RCC 7860 (cell line): ENCODE measurements at regions not wholly inside any gene's neighbourhood (a gene's known extent, or its start where the extent isn't known, plus 50 kb on each side); places are given as distances from the start of the nearest gene placed in this dataset.

Source experiments
- DNase-seq: peaks from one replicate; pipeline ENCODE4 v3.0.0-alpha.2; 2015; ENCODE audit warnings: low spot score
- FAIRE-seq: peaks from 2 replicates; lab custom pipeline; 2012; peaks lifted over from hg19 to GRCh38; lab: Jason Lieb, UNC

- no peak for DNase-seq
- FAIRE-seq, result no peak
These were observed 245.6 kb upstream of the PEX5L start for GRCh38 chr3:180282386-180282785.

DNA sequence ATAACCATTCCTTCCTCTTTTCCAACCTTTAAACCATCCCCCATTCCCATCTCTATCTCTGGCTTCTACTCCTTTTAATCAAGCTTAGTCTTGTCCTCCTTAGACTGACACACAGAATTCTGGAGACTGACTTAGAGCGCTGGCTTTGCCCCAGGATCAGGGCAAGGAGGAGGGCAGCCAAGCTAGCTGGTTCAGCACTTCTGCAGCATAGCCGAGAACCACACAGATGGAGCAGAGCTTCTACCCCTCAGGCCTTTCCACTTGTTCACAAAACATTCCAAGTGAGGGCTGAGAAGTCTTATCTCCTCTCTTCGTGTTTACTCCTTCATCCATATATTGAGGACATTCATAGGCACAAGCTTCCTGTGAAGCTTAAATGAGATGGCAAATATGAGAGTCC is 246.5 kb upstream of the PEX5L start:
- DNase-seq, result no peak
- FAIRE-seq, result no peak

DNA sequence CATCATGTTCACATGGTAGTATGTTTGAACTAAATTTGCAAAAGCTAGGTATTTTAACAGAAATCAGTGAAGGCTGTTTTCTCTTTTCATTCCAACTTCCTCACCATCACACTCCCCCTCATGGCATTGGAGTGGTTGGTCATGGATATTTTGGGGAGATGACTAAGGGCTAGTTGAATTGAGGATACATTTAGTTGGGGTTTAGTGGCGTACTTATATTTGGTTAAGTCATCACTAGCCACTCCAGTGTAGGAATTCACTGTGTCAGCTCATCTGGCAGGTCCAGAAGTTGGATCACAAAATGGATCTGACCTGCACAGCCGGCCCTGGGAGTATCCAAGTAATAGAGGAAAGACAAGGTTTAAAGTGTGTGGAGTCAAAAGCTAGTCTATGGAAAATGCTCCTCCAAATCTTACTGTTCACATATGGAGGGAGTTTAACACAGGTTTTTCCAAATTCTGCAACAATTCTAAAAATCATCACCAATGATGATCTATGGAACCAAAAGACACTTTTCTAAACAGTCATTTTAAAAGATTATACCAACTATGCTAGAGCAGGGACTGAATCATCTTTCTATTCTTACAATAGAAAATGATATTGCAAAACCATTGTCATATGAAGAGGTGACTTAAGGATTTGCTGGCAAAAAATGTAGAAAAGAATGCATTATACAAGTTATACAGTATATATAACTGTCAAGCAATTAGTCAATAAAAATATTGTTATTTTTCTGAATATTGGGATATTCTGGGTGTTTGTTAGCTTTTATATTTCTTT is 247.8 kb upstream of the PEX5L start:
- DNase-seq, result no peak
- no peak for FAIRE-seq

DNA sequence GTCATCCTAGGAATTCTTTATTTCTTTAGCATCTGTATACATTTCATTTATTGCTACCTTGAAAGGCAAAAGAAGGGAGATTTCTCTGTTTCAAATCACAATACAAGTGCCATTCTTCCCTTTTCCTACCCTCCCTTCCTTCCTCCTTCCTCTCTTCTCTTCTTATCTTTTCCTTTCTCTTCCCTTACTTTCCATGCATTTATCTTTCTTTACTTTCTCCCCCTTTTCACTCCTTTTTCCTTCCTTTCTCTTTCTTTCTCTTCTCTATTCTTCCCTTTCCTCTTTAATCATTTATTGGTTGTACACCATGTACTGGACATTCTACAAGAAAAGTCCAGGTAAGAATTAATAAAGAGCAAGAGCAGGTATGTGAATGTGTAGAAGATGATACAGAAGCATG is 251.0 kb upstream of the PEX5L start:
- FAIRE-seq (no peak), DNase-seq (no peak)

DNA sequence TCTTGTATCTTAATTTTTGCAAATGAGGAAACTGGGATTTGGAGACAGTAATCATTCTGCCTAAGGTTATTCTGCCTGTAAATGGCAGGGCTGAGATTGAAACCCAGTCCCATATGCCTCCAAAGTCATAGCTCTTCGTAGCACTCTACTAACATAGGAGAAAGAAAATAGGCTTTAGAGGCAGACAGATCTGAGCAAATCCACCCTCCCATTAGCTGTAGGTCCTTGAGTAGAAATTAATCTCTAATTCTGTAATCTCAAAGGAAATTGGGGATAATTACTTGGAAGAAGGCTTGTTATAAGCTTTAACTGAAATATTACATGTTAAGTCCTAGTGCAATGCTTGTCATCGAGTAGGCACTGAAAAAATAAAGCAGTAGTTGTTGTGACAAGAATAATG is 252.1 kb upstream of the PEX5L start:
- FAIRE-seq (no peak), DNase-seq (no peak)

- DNase-seq (no peak), FAIRE-seq (no peak)
These were observed 253.6 kb upstream of the PEX5L start for GRCh38 chr3:180290300-180290699.

GRCh38 chr3:180294282-180295027 is 257.7 kb upstream of the PEX5L start:
- FAIRE-seq (no peak), DNase-seq (no peak)

DNA sequence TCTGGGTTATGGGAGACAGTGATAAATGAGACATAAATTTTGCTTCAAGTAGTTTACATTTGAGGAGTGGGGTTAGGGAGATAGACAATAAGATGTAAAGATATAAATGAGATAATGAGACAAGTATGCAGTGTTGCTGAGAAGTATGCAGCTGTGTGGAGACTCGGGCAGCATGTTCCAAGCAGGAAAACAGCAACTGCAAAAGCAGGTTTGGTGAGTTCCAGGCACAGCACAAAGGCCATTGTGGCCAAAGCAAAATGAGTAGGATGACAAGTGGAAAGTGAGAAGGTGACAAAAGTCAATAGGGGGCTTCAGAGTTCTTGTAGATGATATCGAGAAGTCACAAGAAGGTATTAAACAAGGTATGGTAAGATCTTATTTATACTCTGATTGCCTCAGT is 259.1 kb upstream of the PEX5L start:
- FAIRE-seq (no peak), DNase-seq (no peak)

DNA sequence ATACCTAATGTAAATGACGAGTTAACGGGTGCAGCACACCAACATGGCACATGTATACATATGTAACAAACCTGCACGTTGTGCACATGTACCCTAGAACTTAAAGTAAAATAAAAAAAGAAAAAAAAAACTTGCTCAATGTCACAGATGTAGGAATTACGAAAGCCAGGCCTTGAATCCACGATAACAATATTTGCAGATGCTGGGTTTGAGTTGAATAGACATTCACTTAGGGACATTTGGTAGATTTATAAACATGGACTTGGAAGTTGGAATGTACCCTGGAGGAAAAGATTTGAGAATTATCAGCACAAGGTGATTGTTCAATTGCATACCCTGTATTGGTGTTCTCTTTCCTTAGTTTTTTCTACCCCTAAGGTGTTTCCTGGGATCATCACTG is 260.2 kb upstream of the PEX5L start:
- DNase-seq (no peak), FAIRE-seq (no peak)

DNA sequence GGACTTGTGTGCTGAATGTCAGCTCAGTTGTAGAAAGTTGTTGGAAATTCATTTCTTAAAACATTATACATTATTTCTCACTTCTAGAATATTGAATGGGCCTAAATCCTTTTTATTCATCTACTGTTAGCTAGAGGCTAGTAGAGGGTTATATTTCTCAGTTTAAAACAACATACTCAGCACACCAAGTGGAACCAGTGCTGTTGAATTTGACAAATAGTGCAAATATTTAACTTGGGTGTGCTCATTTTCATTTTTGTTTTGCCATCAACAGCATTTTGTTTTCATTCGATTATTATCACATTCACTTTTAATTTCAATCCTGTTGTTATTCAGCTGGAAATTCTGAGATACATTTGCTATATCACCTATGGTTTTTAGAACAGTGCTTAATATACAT is 269.4 kb upstream of the PEX5L start:
- DNase-seq (no peak), FAIRE-seq (no peak)

GRCh38 chr3:180306691-180307090 is 270.0 kb upstream of the PEX5L start:
- no peak for FAIRE-seq

DNA sequence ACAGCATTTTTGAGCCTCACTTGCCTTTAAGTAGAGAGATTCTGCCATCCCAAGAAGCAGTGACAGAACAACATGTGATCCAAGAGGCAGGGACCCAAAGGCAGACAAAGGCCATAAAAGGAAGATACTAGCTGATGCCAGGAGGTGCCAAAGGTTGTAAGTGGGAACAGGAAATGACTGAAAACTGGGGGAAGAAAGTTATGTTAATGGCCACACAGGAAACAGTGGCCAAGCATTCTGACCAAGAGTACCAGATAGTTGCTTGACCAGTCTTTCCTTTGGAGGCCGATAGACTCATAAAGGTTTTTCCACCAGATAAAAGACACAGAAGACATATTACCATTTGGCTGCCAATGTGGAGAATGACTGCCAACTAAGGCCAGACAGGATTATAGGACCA is 274.5 kb upstream of the PEX5L start:
- DNase-seq (no peak), FAIRE-seq (no peak)

More at GRCh38 chr3:180306691-180307090, 270.0 kb upstream of the PEX5L start:
- DNase-seq, result no peak

DNA sequence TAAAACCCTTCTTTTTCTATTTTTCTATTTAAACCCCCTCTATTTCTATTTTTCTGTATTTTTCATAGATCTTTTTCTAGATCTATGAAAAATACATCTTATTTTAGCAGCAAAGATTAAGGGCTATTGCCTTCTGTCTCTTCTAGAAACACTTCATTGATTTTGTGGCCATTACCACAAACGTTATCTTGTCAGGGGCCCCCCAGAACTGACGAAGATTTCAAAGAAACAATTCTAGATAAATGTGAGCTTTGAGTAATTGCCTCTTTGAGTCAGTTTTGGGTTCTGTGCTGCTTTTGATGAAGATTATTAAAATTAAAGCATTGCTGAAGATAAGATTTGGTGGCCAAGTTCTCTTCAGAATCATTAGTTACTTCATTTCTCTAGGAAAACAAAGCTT is 279.6 kb upstream of the PEX5L start:
- FAIRE-seq, result no peak
- DNase-seq, result no peak

DNA sequence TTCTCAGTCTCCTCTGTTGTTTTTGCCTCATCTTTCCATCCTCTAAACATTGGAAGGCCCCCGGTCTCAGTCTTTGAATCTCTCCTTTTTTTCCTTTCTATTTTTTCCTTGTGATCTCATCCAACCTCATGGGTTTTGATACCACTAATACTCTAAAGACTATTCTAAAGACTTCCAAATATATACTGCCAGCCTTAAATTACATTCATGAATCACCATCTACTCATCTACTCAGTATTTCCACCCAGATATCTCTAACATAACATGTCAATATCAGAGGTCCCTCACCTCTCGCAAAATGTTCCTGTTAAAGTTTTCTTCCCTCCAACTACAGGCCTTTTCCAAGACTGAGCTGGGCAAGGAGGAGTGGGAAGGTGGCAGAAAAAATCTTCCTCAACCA is 282.5 kb upstream of the TTC14 start:
- no peak for FAIRE-seq
- DNase-seq, result no peak

DNA sequence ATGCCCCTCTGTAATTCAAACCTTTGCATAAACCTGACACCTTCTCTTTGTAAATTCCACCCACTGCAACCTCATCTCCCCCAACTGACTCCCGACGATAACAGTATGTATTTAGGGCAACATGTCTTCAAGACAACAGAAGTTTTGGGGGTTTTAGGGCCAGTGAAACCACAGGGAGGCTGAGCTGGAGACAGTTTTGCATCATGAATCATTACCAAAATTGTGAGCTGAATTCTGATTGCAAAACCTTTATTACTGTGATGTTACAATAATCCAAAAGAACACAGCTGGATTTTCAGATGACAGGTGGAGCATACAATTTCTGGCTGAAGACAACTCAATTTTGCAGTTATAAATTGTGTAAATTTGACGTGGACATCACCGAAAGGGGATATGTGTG is 281.3 kb upstream of the TTC14 start:
- FAIRE-seq (no peak), DNase-seq (no peak)

GRCh38 chr3:180321534-180321933 is 280.4 kb upstream of the TTC14 start:
- DNase-seq, result no peak
- no peak for FAIRE-seq

GRCh38 chr3:180322829-180323228 is 279.1 kb upstream of the TTC14 start:
- FAIRE-seq, result no peak
- DNase-seq, result no peak

- no peak for FAIRE-seq
- DNase-seq, result no peak
These were observed 277.2 kb upstream of the TTC14 start for GRCh38 chr3:180324791-180325190.

DNA sequence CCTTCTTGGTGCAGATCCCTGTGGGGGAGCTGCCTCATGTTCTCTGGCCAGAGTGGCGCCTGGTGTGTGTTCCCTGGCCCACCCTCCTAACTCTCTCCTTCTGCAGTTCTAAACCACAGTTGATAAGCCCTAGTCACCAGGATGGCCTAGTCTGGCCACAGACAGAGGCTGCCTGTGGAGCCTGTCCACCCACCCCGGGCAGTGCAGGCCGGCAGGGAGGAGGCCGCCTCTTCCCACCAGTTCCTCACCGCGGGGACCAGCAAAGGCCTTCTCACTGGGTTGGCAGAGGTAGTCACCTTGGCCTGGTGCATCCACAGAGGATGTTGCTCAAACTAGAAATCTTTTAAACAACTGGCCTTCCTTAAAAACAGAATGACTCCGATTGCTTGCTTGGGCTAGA is 276.4 kb upstream of the TTC14 start:
- FAIRE-seq (no peak), DNase-seq (no peak)

DNA sequence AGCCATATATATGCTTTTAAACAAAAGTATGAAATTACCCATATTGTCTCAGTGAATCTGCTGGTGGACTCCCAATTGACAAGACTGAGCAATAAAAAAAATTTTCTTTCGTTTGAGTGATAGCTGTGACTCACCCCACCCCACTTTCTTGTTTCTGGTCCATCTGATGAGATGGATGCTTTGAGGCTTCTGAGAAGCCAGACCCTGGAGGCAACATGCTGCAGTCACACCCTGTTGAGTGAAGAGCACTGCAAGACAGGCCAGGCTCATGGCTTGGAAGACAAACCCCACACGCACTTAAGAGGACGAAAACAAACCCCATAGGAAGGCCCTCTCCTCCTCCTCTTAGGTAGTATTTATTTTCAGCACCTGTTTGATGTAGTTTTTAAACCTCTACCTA is 276.0 kb upstream of the TTC14 start:
- DNase-seq, result no peak
- FAIRE-seq, result no peak

GRCh38 chr3:180329187-180329586 is 272.8 kb upstream of the TTC14 start:
- FAIRE-seq (no peak), DNase-seq (no peak)

DNA sequence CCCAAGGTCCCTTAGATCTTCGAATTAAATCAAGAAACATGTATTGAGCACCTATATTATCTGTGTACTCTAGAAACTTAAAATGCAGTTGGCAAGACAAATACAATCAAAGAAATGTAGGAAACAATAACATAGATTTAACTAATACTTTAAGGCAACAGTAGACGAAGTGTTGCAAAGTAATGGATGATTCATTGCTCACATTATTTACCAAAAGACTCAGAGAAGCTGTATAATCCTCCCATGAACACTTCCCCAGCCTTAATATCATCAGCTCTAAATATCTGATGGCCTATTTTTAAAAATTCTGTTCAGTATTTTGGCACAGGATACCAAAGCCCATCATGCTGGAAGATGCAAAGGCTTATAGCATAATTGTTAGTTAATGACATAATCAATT is 272.1 kb upstream of the TTC14 start:
- no peak for DNase-seq
- FAIRE-seq, result no peak

DNA sequence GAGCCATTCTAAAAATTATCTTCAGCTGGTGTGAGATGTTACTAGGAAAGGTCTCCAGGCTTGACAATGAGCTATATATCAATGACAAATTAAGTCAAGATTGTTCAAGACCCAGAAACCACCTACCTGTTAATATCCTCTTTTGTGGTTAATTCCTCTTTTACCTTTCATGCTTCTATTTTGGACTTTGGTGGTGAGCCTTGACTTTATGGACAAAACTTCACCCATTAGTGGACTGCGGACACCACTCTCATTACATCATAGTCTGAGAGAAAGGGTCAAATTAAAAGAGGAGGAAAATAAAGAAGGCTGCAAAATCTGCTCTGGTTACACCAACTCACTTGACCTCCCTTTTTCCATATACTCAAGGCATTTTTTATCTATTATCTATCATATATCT is 271.5 kb upstream of the TTC14 start:
- no peak for DNase-seq
- no peak for FAIRE-seq
